ENCODE measurements at regions not wholly inside any gene's neighbourhood (a gene's known extent, or its start where the extent isn't known, plus 50 kb on each side); places are given as distances from the start of the nearest gene placed in this dataset.

- TF ChIP-seq, protein P1, sequence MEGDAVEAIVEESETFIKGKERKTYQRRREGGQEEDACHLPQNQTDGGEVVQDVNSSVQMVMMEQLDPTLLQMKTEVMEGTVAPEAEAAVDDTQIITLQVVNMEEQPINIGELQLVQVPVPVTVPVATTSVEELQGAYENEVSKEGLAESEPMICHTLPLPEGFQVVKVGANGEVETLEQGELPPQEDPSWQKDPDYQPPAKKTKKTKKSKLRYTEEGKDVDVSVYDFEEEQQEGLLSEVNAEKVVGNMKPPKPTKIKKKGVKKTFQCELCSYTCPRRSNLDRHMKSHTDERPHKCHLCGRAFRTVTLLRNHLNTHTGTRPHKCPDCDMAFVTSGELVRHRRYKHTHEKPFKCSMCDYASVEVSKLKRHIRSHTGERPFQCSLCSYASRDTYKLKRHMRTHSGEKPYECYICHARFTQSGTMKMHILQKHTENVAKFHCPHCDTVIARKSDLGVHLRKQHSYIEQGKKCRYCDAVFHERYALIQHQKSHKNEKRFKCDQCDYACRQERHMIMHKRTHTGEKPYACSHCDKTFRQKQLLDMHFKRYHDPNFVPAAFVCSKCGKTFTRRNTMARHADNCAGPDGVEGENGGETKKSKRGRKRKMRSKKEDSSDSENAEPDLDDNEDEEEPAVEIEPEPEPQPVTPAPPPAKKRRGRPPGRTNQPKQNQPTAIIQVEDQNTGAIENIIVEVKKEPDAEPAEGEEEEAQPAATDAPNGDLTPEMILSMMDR (conservative IDR thresholded peaks at IDR 0.05 in 1 of 2, IDR thresholded peaks at IDR 0.05 in 1 of 2; ENCODE audit: low read depth in 1 of 2, low read length in 2 of 2) = no peak
- no peak for TF ChIP-seq EZH2 (IDR thresholded peaks at IDR 0.05; ENCODE audit: low read length, missing control alignments)
Measured at GRCh38 chr4:129901205-129901604, 805.3 kb downstream of the C4orf33 start.

All from fibroblast of lung (primary cell).